Keratinocyte (primary cell): ENCODE measurements at regions not wholly inside any gene's neighbourhood (a gene's known extent, or its start where the extent isn't known, plus 50 kb on each side); places are given as distances from the start of the nearest gene placed in this dataset.

ENCODE experiments used
- DNase-seq: peaks from one replicate; pipeline ENCODE4 v3.0.0-alpha.2; 2011; ENCODE audit warnings: low read depth, missing footprints, low spot score
- FAIRE-seq: peaks from 2 replicates; lab custom pipeline; 2011; peaks lifted over from hg19 to GRCh38; lab: Jason Lieb, UNC
- H2AFZ ChIP-seq: 2 replicates; pipeline ENCODE4 v1.6.0; 2012; ENCODE audit warnings: low read length, control low read depth, inconsistent platforms; ENCODE audit not compliant: control insufficient read depth
- H3K27ac ChIP-seq: 2 replicates; pipeline ENCODE4 v1.5.1; 2011; ENCODE audit warnings: low read length; ENCODE audit not compliant: control insufficient read depth, insufficient read depth
- H3K27me3 ChIP-seq: 3 replicates; pipeline ENCODE4 v1.6.0; 2011; ENCODE audit warnings: low read length; ENCODE audit not compliant: control insufficient read depth, insufficient read depth; ENCODE audit errors: extremely low read depth
- H3K36me3 ChIP-seq, 2 experiments: 2 replicates in 1 of 2; 3 replicates in 1 of 2; pipeline ENCODE4 v1.5.1; 2011; ENCODE audit warnings: low read length in 2 of 2, mild to moderate bottlenecking in 1 of 2; ENCODE audit not compliant: control insufficient read depth in 2 of 2, insufficient read depth in 2 of 2; ENCODE audit errors: extremely low read depth in 1 of 2
- H3K4me1 ChIP-seq: 3 replicates; pipeline ENCODE4 v1.5.1; 2011; ENCODE audit warnings: low read length; ENCODE audit not compliant: control insufficient read depth, insufficient read depth; ENCODE audit errors: extremely low read depth
- H3K4me2 ChIP-seq: 3 replicates; pipeline ENCODE4 v1.6.0; 2011; ENCODE audit warnings: low read depth, low read length; ENCODE audit not compliant: control insufficient read depth, insufficient read depth; ENCODE audit errors: extremely low read depth
- H3K4me3 ChIP-seq, 3 experiments: fragments of 200-600 bp in 1 of 3; sonication (generic) in 1 of 3; 2 replicates in 2 of 3; 3 replicates in 1 of 3; pipeline ENCODE4 v1.5.1; 2011 to 2016; ENCODE audit warnings: low read length in 3 of 3, mild to moderate bottlenecking in 3 of 3, control low read depth in 2 of 3, inconsistent platforms in 1 of 3, low read depth in 1 of 3, mixed read lengths in 1 of 3, mixed run types in 1 of 3, moderate library complexity in 1 of 3; ENCODE audit not compliant: control insufficient read depth in 2 of 3, insufficient read depth in 2 of 3; ENCODE audit errors: extremely low read depth in 1 of 3
- H3K79me2 ChIP-seq: 2 replicates; pipeline ENCODE4 v1.6.0; 2012; ENCODE audit warnings: low read length; ENCODE audit not compliant: control insufficient read depth, insufficient read depth
- H3K9ac ChIP-seq: 3 replicates; pipeline ENCODE4 v1.6.0; 2011; ENCODE audit warnings: low read length; ENCODE audit not compliant: control insufficient read depth, insufficient read depth; ENCODE audit errors: extremely low read depth
- H3K9me1 ChIP-seq: 3 replicates; pipeline ENCODE4 v1.6.0; 2011; ENCODE audit warnings: low read length; ENCODE audit not compliant: control insufficient read depth, insufficient read depth; ENCODE audit errors: extremely low read depth
- H3K9me3 ChIP-seq: 2 replicates; pipeline ENCODE4 v1.5.1; 2012; ENCODE audit warnings: low read depth, low read length; ENCODE audit not compliant: control insufficient read depth
- H4K20me1 ChIP-seq: 3 replicates; pipeline ENCODE4 v1.6.0; 2011; ENCODE audit warnings: low read length; ENCODE audit not compliant: control insufficient read depth, insufficient read depth; ENCODE audit errors: extremely low read depth
- CTCF ChIP-seq, 3 experiments: IDR thresholded peaks in 1 of 3; conservative IDR thresholded peaks in 1 of 3; optimal IDR thresholded peaks in 1 of 3; 2 replicates in 2 of 3; 3 replicates in 1 of 3; pipeline versions ENCODE3 to v1.5.1; 2011; ENCODE audit warnings: low read length in 3 of 3, mild to moderate bottlenecking in 3 of 3, moderate library complexity in 2 of 3, control low read depth in 1 of 3, inconsistent platforms in 1 of 3; ENCODE audit not compliant: insufficient read depth in 2 of 3; ENCODE audit errors: extremely low read depth in 1 of 3
- EZH2 ChIP-seq: IDR thresholded peaks from one replicate; pipeline ENCODE4 v1.6.1; 2012; ENCODE audit warnings: inconsistent platforms, mild to moderate bottlenecking, low read length, moderate library complexity
- dilution Hi-C: fragments of 300-500 bp; cut with MboI; formaldehyde crosslinking; loops from one replicate; pipeline ENCODE4 v1.7.0; 2020; ENCODE audit warnings: low sequenced_read_pairs; ENCODE audit not compliant: extremely low pct_ligation_motif_present

GRCh38 chr6:113392551-113393055 lies 464.5 kb upstream of the MARCKS start:
- peak; percentile 61 for FAIRE-seq
- Histone ChIP-seq H3K9me3 (no peaks in the 10 kb centered on the region), H4K20me1 (no peaks in the 10 kb centered on the region), H3K9me1 (no peaks in the 10 kb centered on the region), H3K27ac (no peak overlapping the region), H3K9ac (no peak overlapping the region), H3K4me1 (no peaks in the 10 kb centered on the region), H3K4me2 (no peak overlapping the region), H3K4me3 (no peak overlapping the region), H2AFZ (peak overlapping the region; percentile 41), H3K79me2 (no peaks in the 10 kb centered on the region), H3K27me3 (no peaks in the 10 kb centered on the region), H3K36me3 (no peaks in the 10 kb centered on the region)
- no peak for TF ChIP-seq EZH2
- no peak for TF ChIP-seq CTCF (optimal IDR thresholded peaks at IDR 0.05 in 1 of 3, IDR thresholded peaks at IDR 0.05 in 1 of 3, conservative IDR thresholded peaks at IDR 0.05 in 1 of 3; ENCODE audit: extremely low read depth in 1 of 3, insufficient read depth in 2 of 3, low read length in 3 of 3)
- no peak for DNase-seq
- dilution Hi-C loops, result no loop called here

- DNase-seq (no peak), FAIRE-seq (no peak)
- H3K79me2 ChIP-seq, result no peaks in the 10 kb centered on the region
- dilution Hi-C loops, result no loop called here
- no peaks in the 10 kb centered on the region for H3K9me3 ChIP-seq
- no peak overlapping the region for H3K4me2 ChIP-seq
- no peak overlapping the region for H3K4me3 ChIP-seq
- H3K4me1 ChIP-seq, result no peaks in the 10 kb centered on the region
- H3K36me3 ChIP-seq, result no peaks in the 10 kb centered on the region
- no peak overlapping the region for H3K9ac ChIP-seq
- H4K20me1 ChIP-seq, result no peaks in the 10 kb centered on the region
- TF ChIP-seq CTCF (optimal IDR thresholded peaks at IDR 0.05 in 1 of 3, IDR thresholded peaks at IDR 0.05 in 1 of 3, conservative IDR thresholded peaks at IDR 0.05 in 1 of 3; ENCODE audit: extremely low read depth in 1 of 3, insufficient read depth in 2 of 3, low read length in 3 of 3), result no peak
- no peak for TF ChIP-seq EZH2
- no peaks in the 10 kb centered on the region for H3K9me1 ChIP-seq
- H3K27ac ChIP-seq, result no peak overlapping the region
- H2AFZ ChIP-seq, result no peak overlapping the region
- H3K27me3 ChIP-seq, result no peaks in the 10 kb centered on the region
Observed at GRCh38 chr6:113394216-113394615, 462.9 kb upstream of the MARCKS start.
